ENCODE measurements at regions not wholly inside any gene's neighbourhood (a gene's known extent, or its start where the extent isn't known, plus 50 kb on each side); places are given as distances from the start of the nearest gene placed in this dataset.

DNA sequence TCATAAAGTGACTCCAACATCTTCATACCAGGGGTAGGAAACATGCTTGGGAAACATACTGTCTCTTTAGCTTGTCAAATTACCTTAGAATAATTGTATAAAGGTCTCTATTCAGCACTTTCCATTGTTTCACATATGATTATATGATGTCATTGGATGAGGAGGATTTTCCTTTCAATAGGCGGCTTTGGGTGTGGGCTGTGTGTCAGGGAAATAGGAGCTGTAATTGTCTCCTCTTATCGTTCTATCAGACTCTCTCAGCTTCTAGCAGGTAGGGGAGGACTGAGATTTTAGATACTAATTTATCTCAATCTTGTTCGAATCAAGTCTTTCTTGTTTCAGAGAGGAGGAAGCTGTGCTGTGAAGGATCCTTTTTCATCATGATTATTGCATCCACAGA, 179.4 kb upstream of the OLIG3 start:
- TF ChIP-seq EZH2 (IDR thresholded peaks at IDR 0.05; ENCODE audit: borderline replicate concordance, insufficient read depth, low read depth, low read length, poor library complexity, severe bottlenecking): no peak
- TF ChIP-seq CTCF (IDR thresholded peaks at IDR 0.05): no peak
